Keratinocyte (primary cell): ENCODE measurements at regions not wholly inside any gene's neighbourhood (a gene's known extent, or its start where the extent isn't known, plus 50 kb on each side); places are given as distances from the start of the nearest gene placed in this dataset.
"Not testable (repeated sequence)": the region's sequence is repeated elsewhere in the genome, so short reads cannot be mapped to it uniquely, and the experiment has no call there.

Experiments used
- CTCF ChIP-seq, 3 experiments: IDR thresholded peaks in 1 of 3; conservative IDR thresholded peaks in 1 of 3; optimal IDR thresholded peaks in 1 of 3; 2 replicates in 2 of 3; 3 replicates in 1 of 3; pipeline versions ENCODE3 to v1.5.1; 2011; ENCODE audit warnings: low read length in 3 of 3, mild to moderate bottlenecking in 3 of 3, moderate library complexity in 2 of 3, control low read depth in 1 of 3, inconsistent platforms in 1 of 3; ENCODE audit not compliant: insufficient read depth in 2 of 3; ENCODE audit errors: extremely low read depth in 1 of 3
- EZH2 ChIP-seq: IDR thresholded peaks from one replicate; pipeline ENCODE4 v1.6.1; 2012; ENCODE audit warnings: inconsistent platforms, mild to moderate bottlenecking, low read length, moderate library complexity

- TF ChIP-seq CTCF (optimal IDR thresholded peaks at IDR 0.05 in 1 of 3, IDR thresholded peaks at IDR 0.05 in 1 of 3, conservative IDR thresholded peaks at IDR 0.05 in 1 of 3; ENCODE audit: extremely low read depth in 1 of 3, insufficient read depth in 2 of 3, low read length in 3 of 3); EZH2: not testable (repeated sequence)
Observed at GRCh38 chr5:1619531-1619930, 95.8 kb upstream of the LPCAT1 start.
